ENCODE measurements at regions not wholly inside any gene's neighbourhood (a gene's known extent, or its start where the extent isn't known, plus 50 kb on each side); places are given as distances from the start of the nearest gene placed in this dataset.
"Not testable (repeated sequence)": the region's sequence is repeated elsewhere in the genome, so short reads cannot be mapped to it uniquely, and the experiment has no call there.

DNA sequence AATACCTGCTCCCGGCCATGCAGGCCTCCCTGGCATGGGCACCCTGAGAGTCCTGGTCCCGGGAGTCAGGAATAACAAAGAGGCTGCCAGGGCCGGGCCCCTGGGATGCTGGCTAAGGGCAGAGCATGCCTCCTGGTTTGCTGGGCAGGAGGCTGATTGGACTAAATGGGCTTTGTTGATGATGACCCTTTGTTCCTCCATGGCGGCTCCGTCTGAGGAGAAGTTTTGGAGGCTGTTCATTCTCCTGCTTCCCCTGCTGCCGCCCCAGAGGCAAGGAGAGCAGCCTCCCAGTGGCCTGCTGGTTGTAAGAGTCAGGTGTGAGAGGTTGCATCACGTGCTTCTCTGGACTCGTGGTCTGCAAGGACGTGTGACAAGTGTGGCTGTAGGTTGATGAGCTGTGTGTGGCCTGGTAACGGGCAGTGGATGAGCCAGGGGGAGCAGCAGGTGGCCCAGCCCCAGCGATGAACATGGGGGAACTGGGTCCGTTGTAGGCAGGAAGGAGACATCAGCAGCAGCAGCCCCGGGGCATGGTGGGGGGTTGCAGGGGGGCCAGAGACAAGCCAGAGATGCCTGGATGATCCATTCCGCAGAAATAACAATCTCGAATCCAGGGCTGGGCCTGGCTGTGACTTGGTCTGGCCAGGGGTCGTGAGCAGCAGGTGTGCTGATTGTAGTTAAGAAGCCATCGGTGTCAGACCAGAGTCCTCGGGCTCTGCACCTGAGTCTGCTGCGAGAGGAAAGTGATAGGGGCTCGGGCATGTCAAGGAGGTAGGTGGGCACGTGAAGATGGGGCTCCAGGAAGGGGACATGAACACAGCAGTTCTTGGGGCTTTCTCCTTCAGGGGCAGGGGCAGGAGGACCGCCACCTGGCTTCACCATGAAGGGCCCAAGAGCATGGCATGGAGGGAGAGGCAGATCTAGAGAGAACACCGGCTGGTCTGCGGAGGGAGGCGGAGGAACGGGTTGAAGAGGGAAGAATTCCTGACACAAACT, 101.4 kb downstream of the TNFRSF13B start:
- TF ChIP-seq CTCF (IDR thresholded peaks at IDR 0.05), result no peak
- Histone ChIP-seq H3K27me3 (no peaks in the 10 kb centered on the region), H3K4me1 (peaks cover 0 to 3% of the 10 kb centered on the region in 2 donors), H3K4me3 (no peak overlapping the region), H3K9me3 (no peaks in the 10 kb centered on the region), H3K36me3 (no peaks in the 10 kb centered on the region), H3K27ac (no peak overlapping the region)
- intact Hi-C loops (cut with DNase I), result no loop called here
- peak in 1 of 2 donors; percentile 58 for DNase-seq (ENCODE audit: low spot score in 2 of 2)

GRCh38 chr17:16869531-16870252, 102.2 kb downstream of the TNFRSF13B start:
- H3K4me3 ChIP-seq; intact Hi-C loops (cut with DNase I); H3K9me3 ChIP-seq; H3K4me1 ChIP-seq; DNase-seq (ENCODE audit: low spot score in 2 of 2); H3K27me3 ChIP-seq; H3K27ac ChIP-seq; H3K36me3 ChIP-seq: not testable (repeated sequence)

GRCh38 chr17:16868616-16869015, 103.3 kb downstream of the TNFRSF13B start:
- H3K4me3 ChIP-seq; H3K9me3 ChIP-seq; H3K36me3 ChIP-seq; intact Hi-C loops (cut with DNase I); DNase-seq (ENCODE audit: low spot score in 2 of 2); H3K27me3 ChIP-seq; H3K27ac ChIP-seq; H3K4me1 ChIP-seq: not testable (repeated sequence)

DNA sequence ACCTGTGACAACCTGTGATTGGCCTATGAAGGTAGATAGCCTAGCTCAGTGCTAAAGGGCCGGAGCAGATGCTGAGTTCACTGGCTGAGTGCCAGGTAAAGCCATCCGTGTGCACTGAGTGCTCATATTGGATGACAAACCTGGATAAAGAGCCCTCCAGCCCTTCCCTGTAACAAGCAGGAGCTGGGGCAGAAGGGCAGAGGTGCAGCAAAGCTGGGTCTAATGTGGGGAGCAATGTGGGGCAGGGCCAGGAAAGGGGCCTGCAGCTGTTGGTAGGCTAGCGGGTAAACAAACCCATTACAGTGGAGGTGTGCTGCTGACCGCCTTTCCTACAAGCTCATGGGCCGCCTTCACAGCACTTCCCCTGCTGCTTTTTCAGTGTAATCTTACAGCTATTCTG, 104.4 kb downstream of the TNFRSF13B start:
- DNase-seq (ENCODE audit: low spot score in 2 of 2), result not testable (repeated sequence)

DNA sequence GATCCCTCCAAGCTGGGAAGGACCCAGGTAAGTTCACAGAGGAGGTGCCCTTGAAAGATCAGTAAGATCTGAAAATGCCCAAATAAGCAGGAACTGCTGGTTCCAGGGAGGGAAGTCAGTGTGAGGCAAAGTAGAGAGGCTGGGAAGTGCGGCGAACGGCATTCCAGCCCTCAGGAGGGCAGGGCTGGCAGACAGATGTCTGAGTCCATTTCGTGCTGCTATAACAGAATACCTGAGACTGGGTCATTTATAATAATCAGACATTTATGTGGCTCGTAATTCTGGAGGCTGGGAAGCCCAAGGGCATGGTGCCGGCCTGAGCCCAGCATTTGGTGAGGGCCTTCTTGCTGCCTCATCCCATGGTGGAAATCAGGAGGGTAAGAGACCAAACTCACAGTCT, 105.1 kb downstream of the TNFRSF13B start:
- H3K27ac ChIP-seq; H3K36me3 ChIP-seq; DNase-seq (ENCODE audit: low spot score in 2 of 2); H3K9me3 ChIP-seq; H3K4me3 ChIP-seq; H3K4me1 ChIP-seq; H3K27me3 ChIP-seq; intact Hi-C loops (cut with DNase I): not testable (repeated sequence)

More for the DNA sequence above, 104.4 kb downstream of the TNFRSF13B start:
- H3K4me1 ChIP-seq; H3K27ac ChIP-seq; H3K27me3 ChIP-seq; H3K4me3 ChIP-seq; H3K36me3 ChIP-seq; intact Hi-C loops (cut with DNase I); H3K9me3 ChIP-seq: not testable (repeated sequence)

DNA sequence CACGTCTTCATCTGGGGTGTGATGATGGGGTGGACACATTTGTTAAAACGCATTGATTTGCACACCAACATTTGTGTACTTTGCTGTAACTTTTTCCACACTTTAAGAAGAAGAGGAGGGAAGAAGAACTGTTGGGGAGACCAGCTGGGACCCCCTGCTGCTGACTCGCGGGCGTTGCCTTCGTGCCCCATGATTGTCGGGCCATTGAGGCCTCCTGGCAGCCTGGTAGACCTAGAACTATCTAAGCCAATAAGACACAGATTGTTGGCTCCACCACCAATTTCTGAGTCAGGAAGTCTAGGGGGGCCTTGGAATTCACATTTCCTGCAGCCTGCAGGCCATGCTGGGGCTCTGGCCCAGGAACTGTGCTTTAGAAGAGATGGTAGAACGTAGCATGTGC, 105.5 kb downstream of the TNFRSF13B start:
- intact Hi-C loops (cut with DNase I), result no loop called here
- H3K36me3 ChIP-seq, result no peaks in the 10 kb centered on the region
- no peak for DNase-seq (ENCODE audit: low spot score in 2 of 2)
- no peak for TF ChIP-seq CTCF (IDR thresholded peaks at IDR 0.05)
- H3K4me1 ChIP-seq, result peaks cover 0 to 3% of the 10 kb centered on the region in 2 donors
- H3K27ac ChIP-seq, result no peak overlapping the region
- no peaks in the 10 kb centered on the region for H3K27me3 ChIP-seq
- H3K4me3 ChIP-seq, result no peak overlapping the region
- H3K9me3 ChIP-seq, result no peaks in the 10 kb centered on the region

DNA sequence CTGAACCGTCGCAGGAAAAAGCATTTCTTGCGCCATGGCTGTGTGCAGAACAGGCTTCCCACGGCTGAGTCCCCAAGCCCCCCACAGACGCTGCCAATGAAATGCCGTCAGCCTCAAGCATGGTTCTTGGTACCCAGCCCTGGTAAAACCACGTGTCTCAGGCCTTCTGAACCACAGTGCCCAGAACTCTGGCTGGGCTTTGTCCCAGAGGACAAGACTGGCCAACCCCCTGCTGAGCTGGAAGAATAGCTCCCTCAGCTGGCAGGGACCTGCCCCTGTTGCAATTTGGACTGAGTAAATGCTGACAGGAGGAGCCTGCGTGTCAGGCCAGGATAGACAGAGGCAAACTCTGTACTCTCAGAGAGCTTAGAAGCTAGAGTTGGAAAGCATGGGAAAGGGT, 106.2 kb downstream of the TNFRSF13B start:
- H3K9me3 ChIP-seq; H3K36me3 ChIP-seq; H3K4me3 ChIP-seq; H3K4me1 ChIP-seq; intact Hi-C loops (cut with DNase I); H3K27me3 ChIP-seq; DNase-seq (ENCODE audit: low spot score in 2 of 2); H3K27ac ChIP-seq: not testable (repeated sequence)

- H3K4me3 ChIP-seq; H3K36me3 ChIP-seq; intact Hi-C loops (cut with DNase I); H3K4me1 ChIP-seq; DNase-seq (ENCODE audit: low spot score in 2 of 2); H3K9me3 ChIP-seq; H3K27me3 ChIP-seq; H3K27ac ChIP-seq: not testable (repeated sequence)
These were observed 106.8 kb downstream of the TNFRSF13B start for GRCh38 chr17:16865077-16865613.

GRCh38 chr17:16864462-16865076, 107.3 kb downstream of the TNFRSF13B start:
- H3K36me3 ChIP-seq; H3K27ac ChIP-seq; H3K27me3 ChIP-seq; H3K4me1 ChIP-seq; intact Hi-C loops (cut with DNase I); DNase-seq (ENCODE audit: low spot score in 2 of 2); H3K9me3 ChIP-seq; H3K4me3 ChIP-seq: not testable (repeated sequence)

DNA sequence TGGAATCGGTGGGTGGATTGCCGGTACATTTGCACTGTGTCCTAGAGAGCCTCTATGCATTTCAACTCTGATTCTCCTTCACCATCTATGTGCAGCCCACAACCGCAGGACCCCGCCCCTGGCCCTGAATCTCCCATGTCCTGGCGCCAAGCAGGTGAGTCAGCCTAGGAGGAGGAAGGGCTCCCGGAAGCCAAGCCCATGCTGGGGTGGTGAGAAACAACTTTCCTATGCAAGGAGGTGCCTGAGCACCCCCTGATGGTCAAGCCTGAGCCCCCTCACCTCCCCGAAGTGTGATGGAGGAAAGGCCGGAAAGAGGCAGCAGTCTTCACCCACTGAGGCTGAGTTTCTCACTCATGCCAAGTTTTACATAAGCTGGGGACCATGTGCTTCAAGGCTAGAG, 110.8 kb downstream of the TNFRSF13B start:
- H3K4me3 ChIP-seq; DNase-seq (ENCODE audit: low spot score in 2 of 2); H3K27me3 ChIP-seq; H3K4me1 ChIP-seq; H3K9me3 ChIP-seq; H3K27ac ChIP-seq; intact Hi-C loops (cut with DNase I); H3K36me3 ChIP-seq: not testable (repeated sequence)

- intact Hi-C loops (cut with DNase I); H3K4me3 ChIP-seq; H3K4me1 ChIP-seq; H3K27ac ChIP-seq; DNase-seq (ENCODE audit: low spot score in 2 of 2); H3K27me3 ChIP-seq; H3K9me3 ChIP-seq; H3K36me3 ChIP-seq: not testable (repeated sequence)
These were observed 111.5 kb downstream of the TNFRSF13B start for GRCh38 chr17:16860467-16860866.

Measured in ascending aorta (tissue), 2 donors.